ENCODE measurements at regions not wholly inside any gene's neighbourhood (a gene's known extent, or its start where the extent isn't known, plus 50 kb on each side); places are given as distances from the start of the nearest gene placed in this dataset.

DNA sequence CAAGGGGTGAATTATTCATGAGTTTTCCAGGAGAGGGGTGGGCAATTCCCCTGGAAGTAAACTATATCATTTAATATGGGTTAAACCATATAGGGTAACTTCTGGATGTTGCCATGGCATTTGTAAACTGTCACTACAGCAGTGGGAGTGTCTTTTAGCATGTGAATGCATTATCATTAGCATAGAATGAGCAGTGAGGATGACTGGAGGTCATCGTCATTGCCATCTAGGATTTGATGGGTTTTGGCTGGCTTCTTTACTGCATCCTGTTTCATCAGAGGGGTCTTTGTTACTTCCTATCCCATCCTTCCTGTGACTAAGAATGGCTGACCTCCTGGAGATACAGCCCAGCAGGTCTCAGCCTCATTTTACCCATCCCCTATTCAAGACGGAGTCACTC lies 139.5 kb upstream of the PRKCQ start:
- TF ChIP-seq, protein P1, sequence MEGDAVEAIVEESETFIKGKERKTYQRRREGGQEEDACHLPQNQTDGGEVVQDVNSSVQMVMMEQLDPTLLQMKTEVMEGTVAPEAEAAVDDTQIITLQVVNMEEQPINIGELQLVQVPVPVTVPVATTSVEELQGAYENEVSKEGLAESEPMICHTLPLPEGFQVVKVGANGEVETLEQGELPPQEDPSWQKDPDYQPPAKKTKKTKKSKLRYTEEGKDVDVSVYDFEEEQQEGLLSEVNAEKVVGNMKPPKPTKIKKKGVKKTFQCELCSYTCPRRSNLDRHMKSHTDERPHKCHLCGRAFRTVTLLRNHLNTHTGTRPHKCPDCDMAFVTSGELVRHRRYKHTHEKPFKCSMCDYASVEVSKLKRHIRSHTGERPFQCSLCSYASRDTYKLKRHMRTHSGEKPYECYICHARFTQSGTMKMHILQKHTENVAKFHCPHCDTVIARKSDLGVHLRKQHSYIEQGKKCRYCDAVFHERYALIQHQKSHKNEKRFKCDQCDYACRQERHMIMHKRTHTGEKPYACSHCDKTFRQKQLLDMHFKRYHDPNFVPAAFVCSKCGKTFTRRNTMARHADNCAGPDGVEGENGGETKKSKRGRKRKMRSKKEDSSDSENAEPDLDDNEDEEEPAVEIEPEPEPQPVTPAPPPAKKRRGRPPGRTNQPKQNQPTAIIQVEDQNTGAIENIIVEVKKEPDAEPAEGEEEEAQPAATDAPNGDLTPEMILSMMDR (IDR thresholded peaks at IDR 0.05): no peak
- TF ChIP-seq EP300 (IDR thresholded peaks at IDR 0.05; ENCODE audit: low read depth): no peak
- TF ChIP-seq POLR2A (IDR thresholded peaks at IDR 0.05): no peak

Measured in transverse colon (tissue), 3 donors.